Esophagus squamous epithelium (tissue), 5 donors: ENCODE measurements at regions not wholly inside any gene's neighbourhood (a gene's known extent, or its start where the extent isn't known, plus 50 kb on each side); places are given as distances from the start of the nearest gene placed in this dataset.
"Not testable (repeated sequence)": the region's sequence is repeated elsewhere in the genome, so short reads cannot be mapped to it uniquely, and the experiment has no call there.

Experiments
- DNase-seq: peaks from one replicate; lab custom pipeline; 2025; lab: John Stamatoyannopoulos, UW
- H3K27ac ChIP-seq, 4 donors: fragments of 200-600 bp; sonication (generic); one replicate each; pipeline ENCODE4 v1.5.1; 2016 to 2019; ENCODE audit warnings: mild to moderate bottlenecking in 1 of 4
- H3K27me3 ChIP-seq, 4 donors: fragments of 200-600 bp; sonication (generic); 1 replicate in 3 of 4; 2 replicates in 1 of 4; pipeline versions ENCODE4 v1.5.1 to v1.6.0; 2017 to 2021; ENCODE audit warnings: antibody characterized with exemption in 1 of 4
- H3K36me3 ChIP-seq, 3 donors: fragments of 200-600 bp; sonication (generic); one replicate each; pipeline ENCODE4 v1.5.1; 2016 to 2019
- H3K4me1 ChIP-seq, 3 donors: fragments of 200-600 bp; sonication (generic); one replicate each; pipeline ENCODE4 v1.5.1; 2017 to 2019
- H3K4me3 ChIP-seq, 4 donors: fragments of 200-600 bp; sonication (generic); 1 replicate in 3 of 4; 2 replicates in 1 of 4; pipeline ENCODE4 v1.5.1; 2016 to 2019; ENCODE audit warnings: mild to moderate bottlenecking in 2 of 4, moderate library complexity in 1 of 4
- H3K9me3 ChIP-seq, 3 donors: fragments of 200-600 bp; sonication (generic); one replicate each; pipeline ENCODE4 v1.5.1; 2016 to 2019
- CTCF ChIP-seq, 6 experiments: fragments of 450-650 bp in 4 of 6; fragments of 200-600 bp in 2 of 6; sonication (generic) in 2 of 6; IDR thresholded peaks; one replicate each; pipeline ENCODE4 v1.5.1; 2016 to 2019; ENCODE audit warnings: antibody characterized with exemption in 6 of 6, mild to moderate bottlenecking in 4 of 6, moderate library complexity in 4 of 6
- POLR2A ChIP-seq, 4 donors: fragments of 450-650 bp; IDR thresholded peaks; one replicate each; pipeline ENCODE4 v1.6.1; 2017; ENCODE audit warnings: antibody characterized with exemption in 4 of 4, mild to moderate bottlenecking in 4 of 4, moderate library complexity in 3 of 4
- WGBS, 2 donors: methylation state at CpG; one replicate each; pipeline ENCODE4 v1.1.5; 2018; 5-methylcytosine and 5-hydroxymethylcytosine counted together
- intact Hi-C: fragments of 100-400 bp; cut with DNase I; formaldehyde crosslinking; loops from one replicate; pipeline ENCODE4 v1.15.0; 2022
- donor health status: DM: yes; HTN: yes; CAD: no.

DNA sequence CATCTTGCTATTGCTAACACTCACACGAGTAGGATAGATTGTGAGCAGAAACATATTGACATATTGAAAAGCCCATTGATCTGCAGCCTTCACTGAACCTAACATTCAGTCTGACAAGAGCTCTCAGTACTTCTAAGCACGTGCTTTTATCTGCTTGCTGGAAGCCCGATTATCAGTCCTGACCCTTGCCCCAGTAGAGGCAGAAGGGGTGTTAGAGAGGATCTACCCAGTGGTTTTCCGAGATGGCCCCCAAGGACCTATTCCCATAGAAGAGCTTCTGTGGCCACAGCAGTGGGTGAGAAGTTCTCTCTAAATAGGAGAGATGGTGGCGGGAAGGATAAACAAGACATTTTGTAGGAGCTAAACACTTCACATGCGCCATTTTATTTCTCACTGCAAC lies 290.9 kb upstream of the MAF start:
- no peaks in the 10 kb centered on the region for H3K36me3 ChIP-seq
- H3K4me1 ChIP-seq, result peaks cover 0 to 13% (median 0%) of the 10 kb centered on the region in 3 donors
- no peaks in the 10 kb centered on the region for H3K9me3 ChIP-seq
- no peak overlapping the region for H3K27ac ChIP-seq
- 92 to 93% methylated on average over 6 of the region's 6 CpGs for WGBS, 2 donors
- H3K27me3 ChIP-seq, result no peaks in the 10 kb centered on the region
- DNase-seq, result no peak
- TF ChIP-seq POLR2A (IDR thresholded peaks at IDR 0.05) (no peak), CTCF (IDR thresholded peaks at IDR 0.05) (no peak)
- no peak overlapping the region for H3K4me3 ChIP-seq
- intact Hi-C loops, result no loop called here

- Histone ChIP-seq H3K27me3 (no peaks in the 10 kb centered on the region), H3K4me3 (no peak overlapping the region), H3K36me3 (no peaks in the 10 kb centered on the region), H3K27ac (no peak overlapping the region), H3K9me3 (no peaks in the 10 kb centered on the region), H3K4me1 (peaks cover 0 to 21% (median 3%) of the 10 kb centered on the region in 3 donors)
- DNase-seq, result no peak
- WGBS, 2 donors, result 65 to 79% methylated on average over 6 to 8 of the region's 8 CpGs
- intact Hi-C loops, result no loop called here
- no peak for TF ChIP-seq CTCF (IDR thresholded peaks at IDR 0.05)
- TF ChIP-seq POLR2A (IDR thresholded peaks at IDR 0.05), result no peak
Measured at GRCh38 chr16:79887541-79888540, 287.3 kb upstream of the MAF start.

GRCh38 chr16:79885320-79885719 lies 284.8 kb upstream of the MAF start:
- intact Hi-C loops, result no loop called here
- no peaks in the 10 kb centered on the region for H3K36me3 ChIP-seq
- DNase-seq, result no peak
- 44 to 50% methylated on average over 3 to 4 of the region's 7 CpGs for WGBS, 2 donors
- peak overlapping the region in 2 of 4 donors; percentile 59 to 71 for H3K27ac ChIP-seq
- no peaks in the 10 kb centered on the region for H3K27me3 ChIP-seq
- H3K4me3 ChIP-seq, result no peak overlapping the region
- TF ChIP-seq CTCF (IDR thresholded peaks at IDR 0.05) (peak in 3 of 6 experiments; percentile 17 to 54 (median 37)), POLR2A (IDR thresholded peaks at IDR 0.05) (no peak)
- H3K4me1 ChIP-seq, result peaks cover 0 to 21% (median 3%) of the 10 kb centered on the region in 3 donors
- H3K9me3 ChIP-seq, result no peaks in the 10 kb centered on the region

GRCh38 chr16:79883494-79883893 lies 283.0 kb upstream of the MAF start:
- H3K27ac ChIP-seq, result no peak overlapping the region
- no peaks in the 10 kb centered on the region for H3K9me3 ChIP-seq
- no peaks in the 10 kb centered on the region for H3K36me3 ChIP-seq
- DNase-seq, result no peak
- H3K4me1 ChIP-seq, result peaks cover 0 to 21% (median 3%) of the 10 kb centered on the region in 3 donors
- WGBS, 2 donors, result 81 to 84% methylated on average over 4 of the region's 4 CpGs
- intact Hi-C loops, result no loop called here
- H3K27me3 ChIP-seq, result no peaks in the 10 kb centered on the region
- no peak overlapping the region for H3K4me3 ChIP-seq
- TF ChIP-seq POLR2A (IDR thresholded peaks at IDR 0.05) (no peak), CTCF (IDR thresholded peaks at IDR 0.05) (no peak)

- peaks cover 0 to 21% (median 3%) of the 10 kb centered on the region in 3 donors for H3K4me1 ChIP-seq
- TF ChIP-seq CTCF (IDR thresholded peaks at IDR 0.05) (no peak), POLR2A (IDR thresholded peaks at IDR 0.05) (no peak)
- no peak overlapping the region for H3K27ac ChIP-seq
- H3K4me3 ChIP-seq, result no peak overlapping the region
- H3K36me3 ChIP-seq, result no peaks in the 10 kb centered on the region
- H3K9me3 ChIP-seq, result no peaks in the 10 kb centered on the region
- no peaks in the 10 kb centered on the region for H3K27me3 ChIP-seq
- no peak for DNase-seq
- intact Hi-C loops, result no loop called here
- WGBS, 2 donors, result 65 to 72% methylated on average over 8 of the region's 8 CpGs
Measured at GRCh38 chr16:79882340-79883005, 281.9 kb upstream of the MAF start.

DNA sequence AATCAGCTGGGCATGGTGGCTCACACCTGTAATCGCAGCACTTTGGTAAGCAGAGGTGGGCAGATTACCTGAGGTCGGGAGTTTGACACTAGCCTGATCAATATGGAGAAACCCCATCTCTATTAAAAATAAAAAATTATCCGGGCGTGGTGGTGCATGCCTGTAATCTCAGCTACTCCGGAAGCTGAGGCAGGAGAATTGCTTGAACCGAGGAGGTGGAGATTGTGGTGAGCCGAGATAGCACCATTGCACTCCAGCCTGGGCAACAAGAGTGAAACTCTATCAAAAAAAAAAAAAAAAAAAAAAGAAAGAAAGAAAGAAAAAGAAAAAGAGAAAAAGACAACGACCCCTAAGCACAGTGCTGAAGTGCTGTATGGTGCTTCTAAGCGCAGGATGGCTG lies 280.6 kb upstream of the MAF start:
- DNase-seq, H3K27ac ChIP-seq, H3K9me3 ChIP-seq, H3K36me3 ChIP-seq, H3K4me3 ChIP-seq, intact Hi-C loops, H3K27me3 ChIP-seq: not testable (repeated sequence)
- 77 to 91% methylated on average over 8 to 9 of the region's 9 CpGs for WGBS, 2 donors
- peaks cover 0 to 26% (median 3%) of the 10 kb centered on the region in 3 donors for H3K4me1 ChIP-seq
